AG09319 (cell line): ENCODE measurements at regions not wholly inside any gene's neighbourhood (a gene's known extent, or its start where the extent isn't known, plus 50 kb on each side); places are given as distances from the start of the nearest gene placed in this dataset.

Experiments used
- DNase-seq: peaks from one replicate; pipeline ENCODE4 v3.0.0-alpha.2; 2010; ENCODE audit warnings: low read depth; ENCODE audit errors: extremely low read depth
- CTCF ChIP-seq: IDR thresholded peaks from 2 replicates; pipeline ENCODE4 v1.5.1; 2011; ENCODE audit warnings: low read depth, mild to moderate bottlenecking, inconsistent platforms, low read length, moderate library complexity

- no peak for TF ChIP-seq CTCF
- DNase-seq: no peak
Observed at GRCh38 chr3:150077581-150078247, 107.0 kb upstream of the PFN2 start.

- DNase-seq: no peak
- no peak for TF ChIP-seq CTCF
Observed at GRCh38 chr3:150077107-150077506, 106.4 kb upstream of the PFN2 start.

GRCh38 chr3:150076443-150076842, 105.7 kb upstream of the PFN2 start:
- DNase-seq: no peak
- TF ChIP-seq CTCF: no peak

GRCh38 chr3:150075417-150075865, 104.7 kb upstream of the PFN2 start:
- no peak for DNase-seq
- no peak for TF ChIP-seq CTCF

- no peak for DNase-seq
- TF ChIP-seq CTCF: no peak
Observed at GRCh38 chr3:150074697-150075416, 104.2 kb upstream of the PFN2 start.

DNA sequence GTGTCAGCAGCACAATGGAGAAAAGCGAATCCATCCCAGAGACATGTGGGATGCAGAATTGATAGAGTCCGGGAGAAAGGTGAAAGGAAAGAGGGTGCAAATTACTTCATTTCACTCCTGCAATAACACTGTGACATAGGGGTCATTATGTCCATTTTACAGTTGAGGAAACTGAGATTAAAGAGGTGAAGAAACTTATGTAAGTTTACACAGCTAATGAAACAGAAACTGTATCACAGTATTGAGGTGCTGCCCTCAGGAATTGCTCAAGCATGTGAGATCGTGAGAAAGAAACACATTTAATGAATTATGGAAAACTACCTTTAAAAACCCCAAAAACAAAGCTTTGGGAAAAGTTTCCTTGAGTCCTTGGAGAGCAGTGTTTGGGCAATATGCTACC, 103.6 kb upstream of the PFN2 start:
- no peak for DNase-seq
- TF ChIP-seq CTCF: no peak

GRCh38 chr3:150073513-150073912, 102.8 kb upstream of the PFN2 start:
- TF ChIP-seq CTCF: no peak
- no peak for DNase-seq
